ENCODE measurements at regions not wholly inside any gene's neighbourhood (a gene's known extent, or its start where the extent isn't known, plus 50 kb on each side); places are given as distances from the start of the nearest gene placed in this dataset.

GRCh38 chr15:25243800-25244097 is 195.1 kb downstream of the UBE3A start (continued):
- TF ChIP-seq HDAC2 (IDR thresholded peaks at IDR 0.05; ENCODE audit: borderline replicate concordance in 1 of 2, low read depth in 2 of 2, low read length in 2 of 2), result no peak
